ENCODE measurements at regions not wholly inside any gene's neighbourhood (a gene's known extent, or its start where the extent isn't known, plus 50 kb on each side); places are given as distances from the start of the nearest gene placed in this dataset.

- no peak overlapping the region for H3K4me3 Mint-ChIP-seq
- no peaks in the 10 kb centered on the region for H3K23me2 ChIP-seq (ENCODE audit: insufficient read length, low read depth, low read length, poor library complexity, severe bottlenecking)
- H3K9ac ChIP-seq (ENCODE audit: extremely low read depth, insufficient read length, low read length), result no peak overlapping the region
- H3T11ph ChIP-seq (ENCODE audit: low read length), result no peak overlapping the region
- WGBS (ENCODE audit: extremely low coverage, insufficient read length, low lambda C conversion rate), result no CpG with 5 or more reads among the region's 3 CpGs
- H4K20me1 ChIP-seq (ENCODE audit: control insufficient read depth, insufficient read depth, insufficient read length), result no peaks in the 10 kb centered on the region
- no peak overlapping the region for H3K4me2 ChIP-seq (ENCODE audit: insufficient read depth, insufficient read length, low read length)
- H2BK120ac ChIP-seq (ENCODE audit: low read depth, low read length, poor library complexity, severe bottlenecking), result no peak overlapping the region
- no peak overlapping the region for H3K18ac ChIP-seq (ENCODE audit: insufficient read length, low read depth, low read length)
- no peak overlapping the region for H3K14ac ChIP-seq (ENCODE audit: insufficient read depth, low read length)
- H3K23ac ChIP-seq (ENCODE audit: insufficient read length, low read depth, low read length), result no peak overlapping the region
- H3K79me2 ChIP-seq (ENCODE audit: insufficient read depth, low read length), result no peaks in the 10 kb centered on the region
- H4K5ac ChIP-seq (ENCODE audit: insufficient read length, low read depth, low read length), result no peak overlapping the region
- no peak overlapping the region for H2BK15ac ChIP-seq (ENCODE audit: low read depth, low read length)
- no peak overlapping the region for H2BK5ac ChIP-seq (ENCODE audit: insufficient read length, low read length)
- no peak for DNase-seq
- no peak overlapping the region for H4K8ac ChIP-seq (replicated peaks; ENCODE audit: insufficient read length, low read depth, low read length)
- no peaks in the 10 kb centered on the region for H3K79me1 ChIP-seq (ENCODE audit: insufficient read depth, low read depth, low read length, poor library complexity, severe bottlenecking)
- no peak overlapping the region for H2BK20ac ChIP-seq (ENCODE audit: low read depth, low read length, poor library complexity, severe bottlenecking)
- no peak overlapping the region for H3K27ac Mint-ChIP-seq
- no peak overlapping the region for H4K91ac ChIP-seq (ENCODE audit: insufficient read length, low read depth, low read length)
- H3K27me3 ChIP-seq (ENCODE audit: insufficient read depth, low read length), result no peaks in the 10 kb centered on the region
- no peaks in the 10 kb centered on the region for H3K36me3 Mint-ChIP-seq (ENCODE audit: insufficient read depth in 1 of 3, low read depth in 3 of 3)
- H2AK5ac ChIP-seq (ENCODE audit: insufficient read length, low read length), result no peak overlapping the region
- TF ChIP-seq, protein P1, sequence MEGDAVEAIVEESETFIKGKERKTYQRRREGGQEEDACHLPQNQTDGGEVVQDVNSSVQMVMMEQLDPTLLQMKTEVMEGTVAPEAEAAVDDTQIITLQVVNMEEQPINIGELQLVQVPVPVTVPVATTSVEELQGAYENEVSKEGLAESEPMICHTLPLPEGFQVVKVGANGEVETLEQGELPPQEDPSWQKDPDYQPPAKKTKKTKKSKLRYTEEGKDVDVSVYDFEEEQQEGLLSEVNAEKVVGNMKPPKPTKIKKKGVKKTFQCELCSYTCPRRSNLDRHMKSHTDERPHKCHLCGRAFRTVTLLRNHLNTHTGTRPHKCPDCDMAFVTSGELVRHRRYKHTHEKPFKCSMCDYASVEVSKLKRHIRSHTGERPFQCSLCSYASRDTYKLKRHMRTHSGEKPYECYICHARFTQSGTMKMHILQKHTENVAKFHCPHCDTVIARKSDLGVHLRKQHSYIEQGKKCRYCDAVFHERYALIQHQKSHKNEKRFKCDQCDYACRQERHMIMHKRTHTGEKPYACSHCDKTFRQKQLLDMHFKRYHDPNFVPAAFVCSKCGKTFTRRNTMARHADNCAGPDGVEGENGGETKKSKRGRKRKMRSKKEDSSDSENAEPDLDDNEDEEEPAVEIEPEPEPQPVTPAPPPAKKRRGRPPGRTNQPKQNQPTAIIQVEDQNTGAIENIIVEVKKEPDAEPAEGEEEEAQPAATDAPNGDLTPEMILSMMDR (conservative IDR thresholded peaks at IDR 0.05), result no peak
- no peaks in the 10 kb centered on the region for H3K4me1 Mint-ChIP-seq
- H3K9me3 Mint-ChIP-seq, result no peaks in the 10 kb centered on the region
- no peak overlapping the region for H3K4ac ChIP-seq (ENCODE audit: low read depth, low read length)
- no peak overlapping the region for H2AFZ ChIP-seq (ENCODE audit: low read length)
- no peaks in the 10 kb centered on the region for H3K9me3 ChIP-seq (ENCODE audit: control insufficient read depth, low read depth, low read length)
- H3K27ac ChIP-seq (ENCODE audit: insufficient read length, low read depth, low read length), result no peak overlapping the region
- no peaks in the 10 kb centered on the region for H3K27me3 Mint-ChIP-seq (ENCODE audit: low read depth)
- H2BK12ac ChIP-seq (ENCODE audit: insufficient read length, low read depth, low read length), result no peak overlapping the region
- no peaks in the 10 kb centered on the region for H3K4me1 ChIP-seq (ENCODE audit: insufficient read depth, low read length)
- H3K56ac ChIP-seq (ENCODE audit: insufficient read length, low read depth, low read length), result no peak overlapping the region
These were observed 1163.9 kb upstream of the SEMA6A start for GRCh38 chr5:117738571-117738970.
